ENCODE measurements at regions not wholly inside any gene's neighbourhood (a gene's known extent, or its start where the extent isn't known, plus 50 kb on each side); places are given as distances from the start of the nearest gene placed in this dataset.

DNA sequence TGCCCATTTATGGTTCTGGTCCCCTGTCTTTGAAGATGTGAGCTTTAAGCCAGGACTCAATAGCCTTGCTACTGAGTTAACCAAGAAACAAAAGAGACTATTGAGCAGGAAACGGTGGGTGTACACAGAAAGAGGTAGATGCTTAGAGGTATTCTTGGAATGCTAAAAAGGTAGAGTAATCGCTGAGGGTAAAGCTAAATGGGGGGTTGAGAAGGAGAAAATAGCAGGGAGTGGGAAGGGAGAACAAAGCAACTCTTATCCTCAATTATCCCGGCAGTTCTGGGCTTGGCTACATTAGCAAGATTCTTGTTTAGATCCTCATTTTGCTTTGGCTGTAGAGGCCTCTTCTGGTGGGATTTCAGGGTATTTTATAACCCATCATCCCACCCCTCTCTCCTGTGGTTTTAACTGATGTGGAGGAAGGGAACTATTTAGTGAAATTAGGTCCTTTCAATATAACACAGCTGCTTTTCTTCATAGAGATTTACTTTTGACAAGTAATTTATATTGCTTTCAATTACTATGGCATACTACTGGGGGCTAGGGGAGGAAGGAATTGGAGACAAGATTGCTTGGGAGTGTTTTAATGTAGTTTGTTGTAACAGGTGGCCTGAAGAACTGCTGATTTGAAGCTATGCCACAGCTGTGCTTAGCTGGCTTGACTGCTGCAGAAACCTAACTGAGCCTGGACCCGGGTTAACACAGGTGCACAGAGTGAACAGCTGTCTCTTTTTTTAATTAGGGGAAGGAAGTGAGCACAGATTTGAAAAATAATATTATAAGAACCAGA is 234.3 kb upstream of the CCDC54 start:
- CTCF ChIA-PET = no interaction called here
- H3K27ac ChIP-seq (ENCODE audit: low read depth in 2 of 2, low read length in 1 of 2) = no peak overlapping the region
- WGBS (ENCODE audit: low lambda C conversion rate) = 31% methylated on average over 4 of the region's 4 CpGs
- POLR2A ChIA-PET = no interaction called here
- H3F3A ChIP-seq (replicated peaks; ENCODE audit: insufficient read depth) = no peaks in the 10 kb centered on the region
- H3K9me3 ChIP-seq = no peaks in the 10 kb centered on the region
- TF ChIP-seq, protein P1, sequence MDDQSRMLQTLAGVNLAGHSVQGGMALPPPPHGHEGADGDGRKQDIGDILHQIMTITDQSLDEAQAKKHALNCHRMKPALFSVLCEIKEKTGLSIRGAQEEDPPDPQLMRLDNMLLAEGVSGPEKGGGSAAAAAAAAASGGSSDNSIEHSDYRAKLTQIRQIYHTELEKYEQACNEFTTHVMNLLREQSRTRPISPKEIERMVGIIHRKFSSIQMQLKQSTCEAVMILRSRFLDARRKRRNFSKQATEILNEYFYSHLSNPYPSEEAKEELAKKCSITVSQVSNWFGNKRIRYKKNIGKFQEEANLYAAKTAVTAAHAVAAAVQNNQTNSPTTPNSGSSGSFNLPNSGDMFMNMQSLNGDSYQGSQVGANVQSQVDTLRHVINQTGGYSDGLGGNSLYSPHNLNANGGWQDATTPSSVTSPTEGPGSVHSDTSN (IDR thresholded peaks at IDR 0.05) = no peak
- TF ChIP-seq, protein P2, sequence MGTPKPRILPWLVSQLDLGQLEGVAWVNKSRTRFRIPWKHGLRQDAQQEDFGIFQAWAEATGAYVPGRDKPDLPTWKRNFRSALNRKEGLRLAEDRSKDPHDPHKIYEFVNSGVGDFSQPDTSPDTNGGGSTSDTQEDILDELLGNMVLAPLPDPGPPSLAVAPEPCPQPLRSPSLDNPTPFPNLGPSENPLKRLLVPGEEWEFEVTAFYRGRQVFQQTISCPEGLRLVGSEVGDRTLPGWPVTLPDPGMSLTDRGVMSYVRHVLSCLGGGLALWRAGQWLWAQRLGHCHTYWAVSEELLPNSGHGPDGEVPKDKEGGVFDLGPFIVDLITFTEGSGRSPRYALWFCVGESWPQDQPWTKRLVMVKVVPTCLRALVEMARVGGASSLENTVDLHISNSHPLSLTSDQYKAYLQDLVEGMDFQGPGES (IDR thresholded peaks at IDR 0.05; ENCODE audit: low read depth, low read length) = no peak
- TF ChIP-seq YY1 (IDR thresholded peaks at IDR 0.05; ENCODE audit: low read depth) (no peak), TAF1 (IDR thresholded peaks at IDR 0.05; ENCODE audit: borderline replicate concordance, low read depth, low read length) (no peak), FOXJ3 (CRISPR knock-in tag; IDR thresholded peaks at IDR 0.05) (no peak), RXRA (IDR thresholded peaks at IDR 0.05; ENCODE audit: borderline replicate concordance, low read depth) (no peak)
- H4K20me1 ChIP-seq (ENCODE audit: insufficient read depth) = no peaks in the 10 kb centered on the region
- no peak overlapping the region for H3K4me3 ChIP-seq (ENCODE audit: low read depth in 2 of 2, low read length in 1 of 2)
- no peaks in the 10 kb centered on the region for H3K9me2 ChIP-seq
- H2AFZ ChIP-seq (ENCODE audit: low read depth) = no peak overlapping the region
- no peaks in the 10 kb centered on the region for H3K36me3 ChIP-seq (replicated peaks in 1 of 2; ENCODE audit: control insufficient read depth in 1 of 2, insufficient read depth in 2 of 2, low read length in 1 of 2)
- no peak overlapping the region for H3K4me2 ChIP-seq
- DNase-seq = no peak
- H3K27me3 ChIP-seq (ENCODE audit: insufficient read depth) = no peaks in the 10 kb centered on the region
- no peaks in the 10 kb centered on the region; a peak in 1 of 4 replicates for H3K4me1 ChIP-seq (ENCODE audit: control insufficient read depth in 1 of 2, insufficient read depth in 2 of 2, low read depth in 1 of 2, low read length in 1 of 2)
- H3K79me2 ChIP-seq (ENCODE audit: insufficient read depth) = no peaks in the 10 kb centered on the region
- no peak overlapping the region for H3K9ac ChIP-seq

DNA sequence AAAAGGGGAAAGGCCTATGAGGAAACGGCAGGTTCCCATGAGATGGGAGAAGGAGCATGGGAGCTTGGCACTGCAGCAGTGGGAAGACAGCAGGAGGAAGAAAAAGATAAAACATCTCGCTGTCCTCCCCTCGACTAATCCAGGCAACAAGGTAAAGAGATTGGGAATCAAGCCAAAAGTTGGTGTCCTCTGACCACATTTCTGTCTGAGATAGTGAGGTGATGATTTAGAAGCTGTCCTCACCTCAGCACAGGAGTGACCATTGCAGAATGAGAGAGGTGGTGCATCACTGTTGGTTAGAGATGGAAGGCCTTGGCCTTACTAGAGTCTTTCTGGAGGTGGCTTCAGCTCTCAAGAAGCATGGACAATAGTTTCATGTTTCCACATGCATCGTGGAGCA is 226.6 kb upstream of the CCDC54 start:
- no peak overlapping the region for H2AFZ ChIP-seq (ENCODE audit: low read depth)

DNA sequence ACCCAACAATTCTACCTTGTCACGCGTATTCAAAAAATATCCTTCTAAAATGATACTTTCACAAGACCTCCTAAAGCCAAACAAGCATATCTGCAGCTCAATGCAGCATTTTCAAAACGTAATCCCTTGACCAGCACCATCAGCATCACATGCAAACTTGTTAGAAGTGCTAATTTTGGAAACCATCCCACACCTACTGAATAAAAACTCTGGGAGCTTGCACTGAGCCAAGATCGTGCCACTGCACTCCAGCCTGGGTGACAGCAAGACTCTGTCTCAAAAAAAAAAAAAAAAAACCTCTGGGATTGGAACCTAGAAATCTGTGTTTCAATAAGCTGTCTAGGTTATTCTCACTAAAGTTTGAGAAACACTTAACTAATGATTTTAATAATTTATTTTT is 223.3 kb upstream of the CCDC54 start:
- Histone ChIP-seq H3K4me3 (ENCODE audit: low read depth in 2 of 2, low read length in 1 of 2) (no peak overlapping the region), H2AFZ (ENCODE audit: low read depth) (no peak overlapping the region), H3K36me3 (replicated peaks in 1 of 2; ENCODE audit: control insufficient read depth in 1 of 2, insufficient read depth in 2 of 2, low read length in 1 of 2) (no peaks in the 10 kb centered on the region), H3K9ac (no peak overlapping the region), H3F3A (replicated peaks; ENCODE audit: insufficient read depth) (no peaks in the 10 kb centered on the region), H3K9me3 (no peaks in the 10 kb centered on the region), H3K4me1 (ENCODE audit: control insufficient read depth in 1 of 2, insufficient read depth in 2 of 2, low read depth in 1 of 2, low read length in 1 of 2) (no peaks in the 10 kb centered on the region), H3K27me3 (ENCODE audit: insufficient read depth) (no peaks in the 10 kb centered on the region), H4K20me1 (ENCODE audit: insufficient read depth) (no peaks in the 10 kb centered on the region), H3K9me2 (no peaks in the 10 kb centered on the region), H3K27ac (ENCODE audit: low read depth in 2 of 2, low read length in 1 of 2) (no peak overlapping the region), H3K4me2 (no peak overlapping the region), H3K79me2 (ENCODE audit: insufficient read depth) (no peaks in the 10 kb centered on the region)
- CTCF ChIA-PET = no interaction called here
- 62% methylated on average over 4 of the region's 4 CpGs for WGBS (ENCODE audit: low lambda C conversion rate)
- DNase-seq = no peak
- POLR2A ChIA-PET = no interaction called here
- no peak for TF ChIP-seq CHD2 (IDR thresholded peaks at IDR 0.05; ENCODE audit: low read length, partially characterized antibody)
- TF ChIP-seq GABPA (IDR thresholded peaks at IDR 0.05; ENCODE audit: low read depth) = no peak
- TF ChIP-seq, protein P3, sequence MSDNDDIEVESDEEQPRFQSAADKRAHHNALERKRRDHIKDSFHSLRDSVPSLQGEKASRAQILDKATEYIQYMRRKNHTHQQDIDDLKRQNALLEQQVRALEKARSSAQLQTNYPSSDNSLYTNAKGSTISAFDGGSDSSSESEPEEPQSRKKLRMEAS (IDR thresholded peaks at IDR 0.05; ENCODE audit: low read depth) = no peak
- no peak for TF ChIP-seq TCF12 (IDR thresholded peaks at IDR 0.05)
- TF ChIP-seq, protein P4, sequence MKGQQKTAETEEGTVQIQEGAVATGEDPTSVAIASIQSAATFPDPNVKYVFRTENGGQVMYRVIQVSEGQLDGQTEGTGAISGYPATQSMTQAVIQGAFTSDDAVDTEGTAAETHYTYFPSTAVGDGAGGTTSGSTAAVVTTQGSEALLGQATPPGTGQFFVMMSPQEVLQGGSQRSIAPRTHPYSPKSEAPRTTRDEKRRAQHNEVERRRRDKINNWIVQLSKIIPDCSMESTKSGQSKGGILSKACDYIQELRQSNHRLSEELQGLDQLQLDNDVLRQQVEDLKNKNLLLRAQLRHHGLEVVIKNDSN (IDR thresholded peaks at IDR 0.05; ENCODE audit: borderline replicate concordance, low read depth) = no peak
- TF ChIP-seq POLR2AphosphoS5 (IDR thresholded peaks at IDR 0.05; ENCODE audit: low read depth, low read length) = no peak
- TF ChIP-seq NFIC (IDR thresholded peaks at IDR 0.05; ENCODE audit: borderline replicate concordance) = no peak
- TF ChIP-seq, protein P5, sequence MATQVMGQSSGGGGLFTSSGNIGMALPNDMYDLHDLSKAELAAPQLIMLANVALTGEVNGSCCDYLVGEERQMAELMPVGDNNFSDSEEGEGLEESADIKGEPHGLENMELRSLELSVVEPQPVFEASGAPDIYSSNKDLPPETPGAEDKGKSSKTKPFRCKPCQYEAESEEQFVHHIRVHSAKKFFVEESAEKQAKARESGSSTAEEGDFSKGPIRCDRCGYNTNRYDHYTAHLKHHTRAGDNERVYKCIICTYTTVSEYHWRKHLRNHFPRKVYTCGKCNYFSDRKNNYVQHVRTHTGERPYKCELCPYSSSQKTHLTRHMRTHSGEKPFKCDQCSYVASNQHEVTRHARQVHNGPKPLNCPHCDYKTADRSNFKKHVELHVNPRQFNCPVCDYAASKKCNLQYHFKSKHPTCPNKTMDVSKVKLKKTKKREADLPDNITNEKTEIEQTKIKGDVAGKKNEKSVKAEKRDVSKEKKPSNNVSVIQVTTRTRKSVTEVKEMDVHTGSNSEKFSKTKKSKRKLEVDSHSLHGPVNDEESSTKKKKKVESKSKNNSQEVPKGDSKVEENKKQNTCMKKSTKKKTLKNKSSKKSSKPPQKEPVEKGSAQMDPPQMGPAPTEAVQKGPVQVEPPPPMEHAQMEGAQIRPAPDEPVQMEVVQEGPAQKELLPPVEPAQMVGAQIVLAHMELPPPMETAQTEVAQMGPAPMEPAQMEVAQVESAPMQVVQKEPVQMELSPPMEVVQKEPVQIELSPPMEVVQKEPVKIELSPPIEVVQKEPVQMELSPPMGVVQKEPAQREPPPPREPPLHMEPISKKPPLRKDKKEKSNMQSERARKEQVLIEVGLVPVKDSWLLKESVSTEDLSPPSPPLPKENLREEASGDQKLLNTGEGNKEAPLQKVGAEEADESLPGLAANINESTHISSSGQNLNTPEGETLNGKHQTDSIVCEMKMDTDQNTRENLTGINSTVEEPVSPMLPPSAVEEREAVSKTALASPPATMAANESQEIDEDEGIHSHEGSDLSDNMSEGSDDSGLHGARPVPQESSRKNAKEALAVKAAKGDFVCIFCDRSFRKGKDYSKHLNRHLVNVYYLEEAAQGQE (IDR thresholded peaks at IDR 0.05; ENCODE audit: low read depth, low read length) = no peak
- TF ChIP-seq JUND (IDR thresholded peaks at IDR 0.05) = no peak
- no peak for TF ChIP-seq TAF1 (IDR thresholded peaks at IDR 0.05; ENCODE audit: borderline replicate concordance, low read depth, low read length)

More for the DNA sequence above, 226.6 kb upstream of the CCDC54 start:
- Histone ChIP-seq H4K20me1 (ENCODE audit: insufficient read depth) (no peaks in the 10 kb centered on the region), H3K9ac (no peak overlapping the region), H3F3A (replicated peaks; ENCODE audit: insufficient read depth) (no peaks in the 10 kb centered on the region), H3K4me3 (ENCODE audit: low read depth in 2 of 2, low read length in 1 of 2) (no peak overlapping the region), H3K4me2 (no peak overlapping the region), H3K4me1 (ENCODE audit: control insufficient read depth in 1 of 2, insufficient read depth in 2 of 2, low read depth in 1 of 2, low read length in 1 of 2) (no peaks in the 10 kb centered on the region), H3K27ac (ENCODE audit: low read depth in 2 of 2, low read length in 1 of 2) (no peak overlapping the region), H3K36me3 (replicated peaks in 1 of 2; ENCODE audit: control insufficient read depth in 1 of 2, insufficient read depth in 2 of 2, low read length in 1 of 2) (no peaks in the 10 kb centered on the region), H3K9me2 (no peaks in the 10 kb centered on the region), H3K27me3 (ENCODE audit: insufficient read depth) (no peaks in the 10 kb centered on the region), H3K9me3 (no peaks in the 10 kb centered on the region), H3K79me2 (ENCODE audit: insufficient read depth) (no peaks in the 10 kb centered on the region)
- DNase-seq = no peak
- TF ChIP-seq SMC3 (IDR thresholded peaks at IDR 0.05; ENCODE audit: low read depth, low read length) = no peak
- POLR2A ChIA-PET = no interaction called here
- WGBS (ENCODE audit: low lambda C conversion rate) = 54% methylated on average over 4 of the region's 4 CpGs
- CTCF ChIA-PET = no interaction called here

Data from SK-N-SH (cell line).